Tibial nerve (tissue), 4 donors: ENCODE measurements at regions not wholly inside any gene's neighbourhood (a gene's known extent, or its start where the extent isn't known, plus 50 kb on each side); places are given as distances from the start of the nearest gene placed in this dataset.

Source experiments
- DNase-seq, 2 donors: peaks; one replicate each; pipeline ENCODE4 v3.0.0-alpha.2; 2019; ENCODE audit warnings: low spot score in 2 of 2
- H3K27ac ChIP-seq, 4 donors: fragments of 200-600 bp; sonication (generic) in 3 of 4; one replicate each; pipeline ENCODE4 v1.5.1; 2017 to 2019; ENCODE audit warnings: mild to moderate bottlenecking in 1 of 4
- H3K27me3 ChIP-seq, 2 donors: fragments of 200-600 bp; sonication (generic) in 1 of 2; one replicate each; pipeline versions ENCODE4 v1.5.1 to v1.6.0; 2017 to 2019
- H3K36me3 ChIP-seq, 3 donors: fragments of 200-600 bp; sonication (generic); one replicate each; pipeline ENCODE4 v1.5.1; 2018 to 2019
- H3K4me1 ChIP-seq, 4 donors: fragments of 200-600 bp; sonication (generic) in 3 of 4; one replicate each; pipeline ENCODE4 v1.5.1; 2017 to 2019
- H3K4me3 ChIP-seq, 4 donors: fragments of 200-600 bp; sonication (generic) in 3 of 4; one replicate each; pipeline ENCODE4 v1.5.1; 2017 to 2019; ENCODE audit warnings: mild to moderate bottlenecking in 1 of 4, moderate library complexity in 1 of 4
- H3K9me3 ChIP-seq, 4 donors: fragments of 200-600 bp; sonication (generic) in 3 of 4; one replicate each; pipeline ENCODE4 v1.5.1; 2017 to 2019
- EP300 ChIP-seq, 2 donors: sonication (generic); formaldehyde crosslinking; IDR thresholded peaks; one replicate each; pipeline ENCODE4 v1.6.1; 2017; ENCODE audit warnings: antibody characterized with exemption in 2 of 2, mild to moderate bottlenecking in 1 of 2
- POLR2A ChIP-seq, 2 donors: fragments of 450-650 bp; IDR thresholded peaks; one replicate each; pipeline ENCODE4 v1.6.1; 2017; ENCODE audit warnings: antibody characterized with exemption in 2 of 2, mild to moderate bottlenecking in 2 of 2, moderate library complexity in 2 of 2
- WGBS, 2 donors: methylation state at CpG; one replicate each; pipeline ENCODE4 v1.1.5; 2018; 5-methylcytosine and 5-hydroxymethylcytosine counted together
- TF ChIP-seq, protein P1 (sequence below), 5 experiments: fragments of 200-600 bp in 3 of 5; fragments of 450-650 bp in 2 of 5; sonication (generic) in 3 of 5; IDR thresholded peaks; one replicate each; pipeline ENCODE4 v1.5.1; 2016 to 2019; ENCODE audit warnings: antibody characterized with exemption in 5 of 5, mild to moderate bottlenecking in 3 of 5, moderate library complexity in 2 of 5

DNA sequence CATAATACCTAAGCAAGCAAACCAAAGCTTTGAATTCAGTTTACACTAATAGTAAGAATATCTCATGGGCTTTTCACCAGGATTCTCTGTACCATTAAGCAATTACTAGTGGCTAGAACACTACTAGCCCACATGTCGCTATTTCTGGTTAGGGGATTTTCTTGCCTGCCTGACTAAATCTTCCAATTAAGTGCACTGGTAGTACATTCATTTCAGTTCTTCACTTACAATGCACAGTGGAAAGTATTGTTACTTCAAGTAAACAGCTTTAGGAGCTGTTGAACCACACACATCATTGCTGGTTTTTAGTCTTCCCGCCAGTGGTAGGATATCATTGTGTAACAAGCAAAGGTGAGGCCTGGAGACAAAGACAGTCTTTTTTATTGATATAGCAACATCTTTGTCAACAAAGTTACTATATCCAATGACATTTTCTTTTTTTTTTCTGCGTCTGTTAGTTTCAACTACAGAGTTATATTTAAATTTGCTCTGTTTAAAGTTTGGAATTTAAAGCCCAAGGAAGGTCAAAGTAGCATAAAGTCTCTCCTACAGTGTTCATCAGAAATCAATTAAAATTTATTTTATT lies 826.8 kb upstream of the NR2F2 start:
- H3K27ac ChIP-seq, result no peak overlapping the region
- H3K4me3 ChIP-seq, result no peak overlapping the region
- TF ChIP-seq POLR2A (IDR thresholded peaks at IDR 0.05) (no peak), EP300 (IDR thresholded peaks at IDR 0.05) (no peak)
- TF ChIP-seq, protein P1, sequence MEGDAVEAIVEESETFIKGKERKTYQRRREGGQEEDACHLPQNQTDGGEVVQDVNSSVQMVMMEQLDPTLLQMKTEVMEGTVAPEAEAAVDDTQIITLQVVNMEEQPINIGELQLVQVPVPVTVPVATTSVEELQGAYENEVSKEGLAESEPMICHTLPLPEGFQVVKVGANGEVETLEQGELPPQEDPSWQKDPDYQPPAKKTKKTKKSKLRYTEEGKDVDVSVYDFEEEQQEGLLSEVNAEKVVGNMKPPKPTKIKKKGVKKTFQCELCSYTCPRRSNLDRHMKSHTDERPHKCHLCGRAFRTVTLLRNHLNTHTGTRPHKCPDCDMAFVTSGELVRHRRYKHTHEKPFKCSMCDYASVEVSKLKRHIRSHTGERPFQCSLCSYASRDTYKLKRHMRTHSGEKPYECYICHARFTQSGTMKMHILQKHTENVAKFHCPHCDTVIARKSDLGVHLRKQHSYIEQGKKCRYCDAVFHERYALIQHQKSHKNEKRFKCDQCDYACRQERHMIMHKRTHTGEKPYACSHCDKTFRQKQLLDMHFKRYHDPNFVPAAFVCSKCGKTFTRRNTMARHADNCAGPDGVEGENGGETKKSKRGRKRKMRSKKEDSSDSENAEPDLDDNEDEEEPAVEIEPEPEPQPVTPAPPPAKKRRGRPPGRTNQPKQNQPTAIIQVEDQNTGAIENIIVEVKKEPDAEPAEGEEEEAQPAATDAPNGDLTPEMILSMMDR (IDR thresholded peaks at IDR 0.05), result no peak
- no peaks in the 10 kb centered on the region for H3K9me3 ChIP-seq
- DNase-seq, result no peak
- H3K36me3 ChIP-seq, result no peaks in the 10 kb centered on the region
- 88 to 89% methylated on average over 3 of the region's 3 CpGs for WGBS, 2 donors
- no peaks in the 10 kb centered on the region for H3K4me1 ChIP-seq
- H3K27me3 ChIP-seq, result no peaks in the 10 kb centered on the region

DNA sequence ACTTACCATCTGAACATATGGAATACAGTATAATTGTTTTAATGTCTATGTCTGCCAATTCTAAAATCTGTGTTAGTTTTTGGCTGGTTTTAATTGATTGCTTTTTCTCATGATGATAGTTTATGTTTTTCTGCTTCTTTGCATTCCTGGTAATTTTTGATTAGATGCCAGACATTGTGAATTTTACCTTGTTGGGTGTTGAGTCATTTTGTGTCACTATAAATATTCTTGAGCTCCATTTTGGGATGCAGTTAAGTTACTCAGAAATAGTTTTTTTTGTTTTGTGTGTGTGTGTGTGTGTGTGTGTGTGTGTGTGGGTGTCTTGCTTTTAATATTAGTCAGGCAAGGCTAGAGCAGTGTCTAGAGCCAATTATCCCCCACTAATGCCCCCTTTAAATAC lies 818.8 kb upstream of the NR2F2 start:
- TF ChIP-seq, protein P1 (IDR thresholded peaks at IDR 0.05), result no peak
- TF ChIP-seq EP300 (IDR thresholded peaks at IDR 0.05) (no peak), POLR2A (IDR thresholded peaks at IDR 0.05) (no peak)

DNA sequence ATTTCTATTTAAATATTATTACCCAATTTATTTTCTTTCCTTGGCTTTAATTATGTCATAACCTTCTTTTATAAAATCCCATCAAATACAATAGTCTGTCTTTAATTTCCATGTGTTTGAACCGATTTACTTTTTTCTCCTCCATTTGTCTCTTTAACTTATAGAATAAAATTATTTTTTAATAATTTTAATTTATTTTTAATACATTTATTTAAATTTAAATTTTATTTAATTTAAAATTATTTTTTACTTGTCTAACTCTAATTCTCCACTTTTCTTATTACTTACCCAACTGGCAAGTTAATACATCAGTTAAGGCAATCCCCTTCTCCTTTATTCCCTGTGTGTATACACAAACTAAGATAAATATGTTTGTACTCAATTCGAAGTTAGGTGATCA lies 817.6 kb upstream of the NR2F2 start:
- Histone ChIP-seq H3K27ac (no peak overlapping the region), H3K9me3 (no peaks in the 10 kb centered on the region), H3K36me3 (no peaks in the 10 kb centered on the region), H3K4me1 (no peaks in the 10 kb centered on the region), H3K4me3 (no peak overlapping the region), H3K27me3 (no peaks in the 10 kb centered on the region)
- no peak for TF ChIP-seq EP300 (IDR thresholded peaks at IDR 0.05)
- TF ChIP-seq, protein P1 (IDR thresholded peaks at IDR 0.05), result no peak
- TF ChIP-seq POLR2A (IDR thresholded peaks at IDR 0.05), result no peak
- no peak for DNase-seq
- WGBS, 2 donors, result 85 to 90% methylated on average over 2 of the region's 2 CpGs

More for the DNA sequence above, 818.8 kb upstream of the NR2F2 start:
- Histone ChIP-seq H3K27me3 (no peaks in the 10 kb centered on the region), H3K27ac (no peak overlapping the region), H3K9me3 (no peaks in the 10 kb centered on the region), H3K36me3 (no peaks in the 10 kb centered on the region), H3K4me1 (no peaks in the 10 kb centered on the region), H3K4me3 (no peak overlapping the region)
- DNase-seq, result no peak

DNA sequence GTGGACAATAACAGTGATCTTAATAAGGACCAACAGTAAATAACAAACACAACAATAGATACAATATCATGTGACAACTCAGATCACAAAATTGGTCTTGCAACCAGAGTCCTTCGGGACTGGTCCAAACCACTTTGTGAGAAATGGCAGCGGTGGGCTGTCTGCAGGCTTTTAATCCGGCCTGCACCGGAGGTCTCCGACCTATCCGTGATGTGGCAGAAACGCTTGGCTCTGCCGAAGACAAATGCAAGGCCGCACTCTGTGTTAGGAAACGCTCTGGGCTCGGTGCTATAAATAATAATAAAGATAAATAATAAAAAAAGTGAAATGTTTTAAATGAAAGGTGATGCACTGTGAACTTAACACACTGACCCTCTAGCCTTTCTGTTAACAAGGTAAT lies 810.6 kb upstream of the NR2F2 start:
- Histone ChIP-seq H3K36me3 (no peaks in the 10 kb centered on the region), H3K4me1 (no peaks in the 10 kb centered on the region), H3K27ac (no peak overlapping the region), H3K27me3 (no peaks in the 10 kb centered on the region), H3K9me3 (no peaks in the 10 kb centered on the region), H3K4me3 (no peak overlapping the region)
- no peak for DNase-seq
- 94 to 97% methylated on average over 11 of the region's 11 CpGs for WGBS, 2 donors
- TF ChIP-seq, protein P1 (IDR thresholded peaks at IDR 0.05), result no peak

DNA sequence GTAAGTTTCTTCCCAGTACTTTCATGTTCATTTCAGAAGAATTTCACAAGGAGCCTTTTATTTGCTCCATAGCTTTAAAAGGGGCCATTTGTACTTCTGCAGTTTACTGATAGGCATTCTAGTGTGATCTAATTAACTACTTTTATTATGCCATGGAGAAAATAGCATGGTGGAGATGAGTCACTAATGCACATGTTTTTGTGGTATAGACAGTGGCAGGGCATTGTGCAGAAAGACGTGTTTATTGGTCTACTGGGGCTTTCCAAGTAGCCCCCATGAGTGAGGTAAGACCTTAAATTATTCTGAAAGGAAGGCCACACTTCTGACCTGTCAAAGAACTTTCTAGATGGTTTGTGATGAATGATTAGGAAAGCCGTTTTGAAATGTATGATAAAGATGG lies 810.0 kb upstream of the NR2F2 start:
- Histone ChIP-seq H3K27ac (no peak overlapping the region), H3K9me3 (no peaks in the 10 kb centered on the region), H3K27me3 (no peaks in the 10 kb centered on the region), H3K4me1 (no peaks in the 10 kb centered on the region), H3K4me3 (no peak overlapping the region), H3K36me3 (no peaks in the 10 kb centered on the region)
- TF ChIP-seq, protein P1 (IDR thresholded peaks at IDR 0.05), result no peak
- no peak for TF ChIP-seq EP300 (IDR thresholded peaks at IDR 0.05)
- no peak for TF ChIP-seq POLR2A (IDR thresholded peaks at IDR 0.05)
- DNase-seq, result no peak
- 47 to 51% methylated on average over 2 of the region's 2 CpGs for WGBS, 2 donors
